ENCODE measurements at regions not wholly inside any gene's neighbourhood (a gene's known extent, or its start where the extent isn't known, plus 50 kb on each side); places are given as distances from the start of the nearest gene placed in this dataset.

GRCh38 chr3:72266016-72266370, 481.0 kb upstream of the PROK2 start:
- Histone ChIP-seq H3K36me3 (no peaks in the 10 kb centered on the region), H3K4me1 (peaks cover 22 to 38% (median 30%) of the 10 kb centered on the region in 4 donors), H3K4me3 (no peak overlapping the region), H3K27ac (replicated peaks in 1 of 4) (no peak overlapping the region), H3K9me3 (no peaks in the 10 kb centered on the region), H3K27me3 (no peaks in the 10 kb centered on the region)
- no peak for DNase-seq (ENCODE audit: extremely low spot score)
- 66% methylated on average over 3 of the region's 3 CpGs for WGBS
- intact Hi-C loops (cut with DNase I) = loop anchor here (10.0 kb wide), 1 partner anchor 391 kb away; no protein-coding TSS in a partner anchor
- TF ChIP-seq POLR2A (IDR thresholded peaks at IDR 0.05; ENCODE audit: low read depth) (no peak), EP300 (IDR thresholded peaks at IDR 0.05) (no peak), CTCF (IDR thresholded peaks at IDR 0.05) (no peak), POLR2AphosphoS5 (IDR thresholded peaks at IDR 0.05) (no peak)

GRCh38 chr3:72265256-72266015, 480.5 kb upstream of the PROK2 start:
- intact Hi-C loops (cut with DNase I) = loop anchor here (10.0 kb wide), 1 partner anchor 391 kb away; no protein-coding TSS in a partner anchor
- Histone ChIP-seq H3K36me3 (no peaks in the 10 kb centered on the region), H3K9me3 (no peaks in the 10 kb centered on the region), H3K27ac (replicated peaks in 1 of 4) (no peak overlapping the region), H3K27me3 (no peaks in the 10 kb centered on the region), H3K4me3 (no peak overlapping the region), H3K4me1 (peaks cover 16 to 32% (median 25%) of the 10 kb centered on the region in 4 donors)
- TF ChIP-seq CTCF (IDR thresholded peaks at IDR 0.05) (peak in 2 of 3 experiments; percentile 15 to 30), POLR2A (IDR thresholded peaks at IDR 0.05; ENCODE audit: low read depth) (no peak)
- 87% methylated on average over 9 of the region's 9 CpGs for WGBS
- DNase-seq (ENCODE audit: extremely low spot score) = no peak

GRCh38 chr3:72263223-72263990, 478.5 kb upstream of the PROK2 start:
- Histone ChIP-seq H3K27ac (replicated peaks in 1 of 4) (no peak overlapping the region), H3K27me3 (no peaks in the 10 kb centered on the region), H3K9me3 (no peaks in the 10 kb centered on the region), H3K36me3 (no peaks in the 10 kb centered on the region), H3K4me3 (no peak overlapping the region), H3K4me1 (peaks cover 0 to 18% (median 17%) of the 10 kb centered on the region in 4 donors)
- 88% methylated on average over 4 of the region's 4 CpGs for whole genome bisulfite sequencing
- intact Hi-C loops (cut with DNase I) = loop anchor here (10.0 kb wide), 1 partner anchor 389 kb away; no protein-coding TSS in a partner anchor
- DNase-seq (ENCODE audit: extremely low spot score) = no peak
- TF ChIP-seq EP300 (IDR thresholded peaks at IDR 0.05) = no peak

- DNase-seq (ENCODE audit: extremely low spot score) = no peak
- Histone ChIP-seq H3K4me3 (no peak overlapping the region), H3K9me3 (no peaks in the 10 kb centered on the region), H3K27me3 (no peaks in the 10 kb centered on the region), H3K27ac (replicated peaks in 1 of 4) (no peak overlapping the region), H3K36me3 (no peaks in the 10 kb centered on the region), H3K4me1 (peaks cover 0 to 21% (median 18%) of the 10 kb centered on the region in 4 donors)
- TF ChIP-seq EP300 (IDR thresholded peaks at IDR 0.05) = no peak
- TF ChIP-seq POLR2AphosphoS5 (IDR thresholded peaks at IDR 0.05) = no peak
- intact Hi-C loops (cut with DNase I) = loop anchor here (10.0 kb wide), 1 partner anchor 388 kb away; no protein-coding TSS in a partner anchor
- 50% methylated on average over 3 of the region's 3 CpGs for WGBS
Observed at GRCh38 chr3:72262736-72263135, 477.8 kb upstream of the PROK2 start.

DNA sequence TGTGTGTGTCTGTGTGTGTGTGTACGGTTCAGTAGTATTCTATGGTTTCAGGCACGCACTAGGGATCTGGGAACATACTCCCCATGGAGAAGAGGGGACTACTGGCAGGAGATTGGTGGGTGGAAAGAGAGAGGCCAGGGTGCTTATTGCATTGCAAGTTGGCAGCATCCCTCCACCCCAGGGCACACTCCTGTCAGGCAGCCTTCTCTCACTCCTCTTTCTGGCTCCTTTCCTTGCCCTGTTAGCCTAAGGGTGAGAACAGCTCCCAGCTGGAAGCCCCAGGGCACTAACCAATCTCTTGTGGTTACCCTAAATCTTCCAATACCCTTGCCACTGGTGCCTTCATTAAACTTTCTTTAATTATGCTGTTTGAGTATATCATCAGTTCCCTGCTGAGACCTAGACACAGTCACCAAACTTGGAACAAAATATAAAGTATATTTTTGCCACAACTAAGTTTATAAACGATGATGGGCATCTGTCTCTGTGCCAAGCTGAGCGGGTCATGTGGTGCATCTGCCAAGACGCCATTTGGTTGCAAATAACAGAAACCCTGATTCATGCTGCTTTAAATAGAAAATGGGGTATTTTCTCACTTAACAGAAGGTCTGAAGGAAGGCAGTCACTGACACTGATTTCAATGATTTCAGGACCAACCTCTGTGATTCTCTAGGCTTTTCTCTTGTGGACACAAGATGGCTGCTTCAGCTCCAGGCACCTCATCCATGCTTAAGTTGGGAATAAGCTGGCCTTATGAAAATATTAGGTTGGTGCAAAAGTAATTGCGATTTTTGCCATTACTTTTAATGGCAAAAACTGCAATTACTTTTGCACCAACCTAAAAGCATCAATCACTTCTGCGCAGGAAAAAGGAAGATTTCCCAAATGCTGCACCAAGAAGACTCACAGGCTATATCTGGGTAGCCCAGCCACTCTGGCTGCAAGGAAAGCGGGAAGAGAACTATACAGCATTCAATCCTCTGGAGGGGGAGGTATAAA, 476.9 kb upstream of the PROK2 start:
- Histone ChIP-seq H3K36me3 (no peaks in the 10 kb centered on the region), H3K9me3 (no peaks in the 10 kb centered on the region), H3K27me3 (no peaks in the 10 kb centered on the region), H3K4me3 (no peak overlapping the region), H3K27ac (replicated peaks in 1 of 4) (no peak overlapping the region), H3K4me1 (peaks cover 0 to 21% (median 20%) of the 10 kb centered on the region in 4 donors)
- WGBS = 83% methylated on average over 8 of the region's 8 CpGs
- intact Hi-C loops (cut with DNase I) = loop anchor here (10.0 kb wide), 1 partner anchor 387 kb away; no protein-coding TSS in a partner anchor
- TF ChIP-seq POLR2A (IDR thresholded peaks at IDR 0.05; ENCODE audit: low read depth) = no peak
- TF ChIP-seq CTCF (IDR thresholded peaks at IDR 0.05) = no peak
- TF ChIP-seq POLR2AphosphoS5 (IDR thresholded peaks at IDR 0.05) = no peak
- TF ChIP-seq EP300 (IDR thresholded peaks at IDR 0.05) = no peak
- no peak for DNase-seq (ENCODE audit: extremely low spot score)

Data from esophagus muscularis mucosa (tissue), 4 donors.